ENCODE measurements at regions not wholly inside any gene's neighbourhood (a gene's known extent, or its start where the extent isn't known, plus 50 kb on each side); places are given as distances from the start of the nearest gene placed in this dataset.
A peak's percentile ranks its signal among the peaks of the same experiment; 100 is the strongest.
"Not testable (repeated sequence)": the region's sequence is repeated elsewhere in the genome, so short reads cannot be mapped to it uniquely, and the experiment has no call there.

GRCh38 chr12:91883811-91884210 lies 261.8 kb downstream of the BTG1 start:
- peaks cover 28% of the 10 kb centered on the region for H3K4me1 Mint-ChIP-seq
- no peak for DNase-seq
- H3K27me3 Mint-ChIP-seq, result no peaks in the 10 kb centered on the region
- H3K4me3 Mint-ChIP-seq, result no peak overlapping the region
- no peaks in the 10 kb centered on the region for H3K9me3 Mint-ChIP-seq
- H3K36me3 Mint-ChIP-seq, result peaks cover 9% of the 10 kb centered on the region
- H3K27ac Mint-ChIP-seq, result no peak overlapping the region

- Mint-ChIP-seq H3K4me3 (no peak overlapping the region), H3K36me3 (peaks cover 14% of the 10 kb centered on the region), H3K27ac (no peak overlapping the region), H3K4me1 (peaks cover 30% of the 10 kb centered on the region), H3K27me3 (no peaks in the 10 kb centered on the region), H3K9me3 (peaks cover 3% of the 10 kb centered on the region)
- no peak for DNase-seq
These were observed 262.7 kb downstream of the BTG1 start for GRCh38 chr12:91882910-91883309.

GRCh38 chr12:91880528-91880927 lies 265.1 kb downstream of the BTG1 start:
- H3K36me3 Mint-ChIP-seq, result peaks cover 28% of the 10 kb centered on the region
- no peak overlapping the region for H3K4me3 Mint-ChIP-seq
- H3K27ac Mint-ChIP-seq, result no peak overlapping the region
- no peak for DNase-seq
- H3K9me3 Mint-ChIP-seq, result peaks cover 3% of the 10 kb centered on the region
- H3K27me3 Mint-ChIP-seq, result no peaks in the 10 kb centered on the region
- H3K4me1 Mint-ChIP-seq, result peaks cover 51% of the 10 kb centered on the region

GRCh38 chr12:91877456-91878235 lies 268.0 kb downstream of the BTG1 start:
- Mint-ChIP-seq H3K36me3 (peaks cover 37% of the 10 kb centered on the region), H3K4me3 (peak overlapping the region; percentile 76), H3K27ac (peak overlapping the region; percentile 98), H3K4me1 (peaks cover 51% of the 10 kb centered on the region), H3K9me3 (peaks cover 11% of the 10 kb centered on the region), H3K27me3 (no peaks in the 10 kb centered on the region)
- peak; percentile 45 for DNase-seq

GRCh38 chr12:91877022-91877421 lies 268.6 kb downstream of the BTG1 start:
- peak; percentile 76 for DNase-seq
- H3K4me1 Mint-ChIP-seq, result peaks cover 53% of the 10 kb centered on the region
- no peaks in the 10 kb centered on the region for H3K27me3 Mint-ChIP-seq
- peak overlapping the region; percentile 98 for H3K27ac Mint-ChIP-seq
- H3K36me3 Mint-ChIP-seq, result peaks cover 37% of the 10 kb centered on the region
- peak overlapping the region; percentile 76 for H3K4me3 Mint-ChIP-seq
- H3K9me3 Mint-ChIP-seq, result peaks cover 15% of the 10 kb centered on the region

- not testable (repeated sequence) for DNase-seq, H3K27me3 Mint-ChIP-seq, H3K27ac Mint-ChIP-seq, H3K4me3 Mint-ChIP-seq
- Mint-ChIP-seq H3K36me3 (peaks cover 36% of the 10 kb centered on the region), H3K9me3 (peaks cover 15% of the 10 kb centered on the region), H3K4me1 (peaks cover 63% of the 10 kb centered on the region)
These were observed 270.0 kb downstream of the BTG1 start for GRCh38 chr12:91875671-91876070.

- DNase-seq, result no peak
- Mint-ChIP-seq H3K27ac (peak overlapping the region; percentile 7), H3K9me3 (peaks cover 15% of the 10 kb centered on the region), H3K4me1 (peaks cover 55% of the 10 kb centered on the region), H3K27me3 (no peaks in the 10 kb centered on the region), H3K36me3 (peaks cover 28% of the 10 kb centered on the region), H3K4me3 (no peak overlapping the region)
These were observed 271.4 kb downstream of the BTG1 start for GRCh38 chr12:91874086-91874865.

- DNase-seq, result no peak
- peaks cover 12% of the 10 kb centered on the region for H3K9me3 Mint-ChIP-seq
- no peaks in the 10 kb centered on the region for H3K27me3 Mint-ChIP-seq
- peaks cover 44% of the 10 kb centered on the region for H3K4me1 Mint-ChIP-seq
- H3K36me3 Mint-ChIP-seq, result peaks cover 18% of the 10 kb centered on the region
- no peak overlapping the region for H3K27ac Mint-ChIP-seq
- H3K4me3 Mint-ChIP-seq, result no peak overlapping the region
These were observed 273.9 kb downstream of the BTG1 start for GRCh38 chr12:91871751-91872150.

- no peaks in the 10 kb centered on the region for H3K27me3 Mint-ChIP-seq
- no peak for DNase-seq
- H3K36me3 Mint-ChIP-seq, result peaks cover 14% of the 10 kb centered on the region
- peak overlapping the region; percentile 43 for H3K27ac Mint-ChIP-seq
- H3K4me1 Mint-ChIP-seq, result peaks cover 37% of the 10 kb centered on the region
- H3K4me3 Mint-ChIP-seq, result peak overlapping the region; percentile 22
- peaks cover 12% of the 10 kb centered on the region for H3K9me3 Mint-ChIP-seq
These were observed 274.6 kb downstream of the BTG1 start for GRCh38 chr12:91870872-91871707.

GRCh38 chr12:91868054-91868453 lies 277.6 kb downstream of the BTG1 start:
- Mint-ChIP-seq H3K27me3 (no peaks in the 10 kb centered on the region), H3K27ac (no peak overlapping the region), H3K36me3 (peaks cover 3% of the 10 kb centered on the region), H3K4me3 (no peak overlapping the region), H3K9me3 (peaks cover 9% of the 10 kb centered on the region), H3K4me1 (peaks cover 41% of the 10 kb centered on the region)
- no peak for DNase-seq

GRCh38 chr12:91866566-91866965 lies 279.1 kb downstream of the BTG1 start:
- Mint-ChIP-seq H3K27ac (no peak overlapping the region), H3K27me3 (no peaks in the 10 kb centered on the region), H3K36me3 (no peaks in the 10 kb centered on the region), H3K4me1 (peaks cover 44% of the 10 kb centered on the region), H3K4me3 (no peak overlapping the region), H3K9me3 (peaks cover 2% of the 10 kb centered on the region)
- no peak for DNase-seq

GRCh38 chr12:91863702-91864101 lies 281.9 kb downstream of the BTG1 start:
- Mint-ChIP-seq H3K36me3 (no peaks in the 10 kb centered on the region), H3K27me3 (no peaks in the 10 kb centered on the region), H3K27ac (no peak overlapping the region), H3K4me1 (peaks cover 40% of the 10 kb centered on the region), H3K9me3 (peaks cover 7% of the 10 kb centered on the region), H3K4me3 (no peak overlapping the region)
- no peak for DNase-seq

GRCh38 chr12:91861554-91861953 lies 284.1 kb downstream of the BTG1 start:
- H3K36me3 Mint-ChIP-seq, result peaks cover 3% of the 10 kb centered on the region
- H3K27ac Mint-ChIP-seq, result no peak overlapping the region
- H3K4me3 Mint-ChIP-seq, result no peak overlapping the region
- peaks cover 36% of the 10 kb centered on the region for H3K4me1 Mint-ChIP-seq
- DNase-seq, result no peak
- H3K27me3 Mint-ChIP-seq, result no peaks in the 10 kb centered on the region
- H3K9me3 Mint-ChIP-seq, result peaks cover 8% of the 10 kb centered on the region

GRCh38 chr12:91859347-91859746 lies 286.3 kb downstream of the BTG1 start:
- Mint-ChIP-seq H3K27ac (no peak overlapping the region), H3K27me3 (no peaks in the 10 kb centered on the region), H3K4me1 (peaks cover 38% of the 10 kb centered on the region)

More at GRCh38 chr12:91859347-91859746, 286.3 kb downstream of the BTG1 start:
- Mint-ChIP-seq H3K36me3 (peaks cover 3% of the 10 kb centered on the region), H3K4me3 (no peak overlapping the region), H3K9me3 (peaks cover 6% of the 10 kb centered on the region)
- DNase-seq, result no peak
